ENCODE measurements at regions not wholly inside any gene's neighbourhood (a gene's known extent, or its start where the extent isn't known, plus 50 kb on each side); places are given as distances from the start of the nearest gene placed in this dataset.

GRCh38 chr4:1509366-1509765 is 103.1 kb upstream of the NKX1-1 start:
- TF ChIP-seq EZH2 (IDR thresholded peaks at IDR 0.05; ENCODE audit: borderline replicate concordance, low read depth, low read length, severe bottlenecking) (no peak), CTCF (IDR thresholded peaks at IDR 0.05; ENCODE audit: extremely low read depth in 1 of 2, insufficient read depth in 1 of 2, low read depth in 1 of 2, low read length in 2 of 2) (no peak)

Data from endothelial cell of umbilical vein (primary cell).